Prostate gland (tissue), 2 donors: ENCODE measurements at regions not wholly inside any gene's neighbourhood (a gene's known extent, or its start where the extent isn't known, plus 50 kb on each side); places are given as distances from the start of the nearest gene placed in this dataset.

Experiments
- DNase-seq: peaks from one replicate; pipeline ENCODE4 v3.0.0-alpha.2; 2019; ENCODE audit warnings: low spot score
- H3K27ac ChIP-seq, 2 donors: fragments of 200-600 bp; sonication (generic); 2 replicates each; pipeline ENCODE4 v1.5.1; 2017 to 2019
- H3K27me3 ChIP-seq: fragments of 200-600 bp; sonication (generic); replicated peaks from 2 replicates; pipeline ENCODE4 v1.5.1; 2019; ENCODE audit not compliant: insufficient read depth
- H3K36me3 ChIP-seq, 2 donors: fragments of 200-600 bp; sonication (generic); 1 replicate in 1 of 2; 2 replicates in 1 of 2; pipeline versions ENCODE4 v1.5.1 to v1.8.1; 2017 to 2019
- H3K4me1 ChIP-seq: fragments of 200-600 bp; sonication (generic); replicated peaks from 2 replicates; pipeline ENCODE4 v1.5.1; 2019
- H3K4me3 ChIP-seq, 2 donors: fragments of 200-600 bp; sonication (generic); 2 replicates each; pipeline ENCODE4 v1.5.1; 2017 to 2019
- H3K9me3 ChIP-seq: fragments of 200-600 bp; sonication (generic); 2 replicates; pipeline ENCODE4 v1.5.1; 2017
- POLR2A ChIP-seq: fragments of 450-650 bp; IDR thresholded peaks from one replicate; pipeline ENCODE4 v1.6.1; 2016; ENCODE audit warnings: antibody characterized with exemption, mild to moderate bottlenecking
- POLR2AphosphoS5 ChIP-seq: sonication (generic); formaldehyde crosslinking; IDR thresholded peaks from one replicate; pipeline ENCODE4 v1.6.1; 2017; ENCODE audit warnings: antibody characterized with exemption
- WGBS: methylation state at CpG from one replicate; pipeline ENCODE4 v1.1.5; 2018; 5-methylcytosine and 5-hydroxymethylcytosine counted together
- intact Hi-C: fragments of 100-400 bp; cut with DNase I; formaldehyde crosslinking; loops from one replicate; pipeline ENCODE4 v1.14.2; 2022
- TF ChIP-seq, protein P1 (sequence below), 4 experiments: fragments of 200-600 bp in 2 of 4; fragments of 450-650 bp in 2 of 4; sonication (generic) in 2 of 4; IDR thresholded peaks; 1 replicate in 3 of 4; 2 replicates in 1 of 4; pipeline ENCODE4 v1.5.1; 2016 to 2019; ENCODE audit warnings: antibody characterized with exemption in 4 of 4, mild to moderate bottlenecking in 2 of 4, moderate library complexity in 2 of 4

DNA sequence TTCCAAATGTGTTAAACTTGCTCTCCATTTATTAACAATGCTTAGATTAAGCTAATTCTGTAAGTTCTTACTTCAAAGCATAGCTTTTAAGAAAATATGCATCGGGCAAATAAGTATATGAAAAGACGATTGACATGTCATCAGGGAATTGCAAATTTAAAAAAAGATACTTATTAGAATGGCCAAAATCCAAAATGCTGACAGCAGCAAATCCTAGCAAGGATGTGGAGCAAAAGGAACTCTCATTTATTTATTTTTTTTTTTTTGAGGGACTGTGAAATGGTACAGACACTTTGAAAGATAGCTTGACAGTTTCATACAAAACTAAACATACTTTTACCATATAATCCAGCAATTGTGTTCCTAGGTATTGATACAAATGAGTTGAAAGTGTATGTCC lies 779.5 kb upstream of the MDGA2 start:
- DNase-seq = no peak
- Histone ChIP-seq H3K4me1 (no peaks in the 10 kb centered on the region), H3K27me3 (no peaks in the 10 kb centered on the region), H3K4me3 (no peak overlapping the region), H3K9me3 (no peaks in the 10 kb centered on the region), H3K27ac (no peak overlapping the region), H3K36me3 (no peaks in the 10 kb centered on the region)
- TF ChIP-seq POLR2A (no peak), POLR2AphosphoS5 (no peak)
- TF ChIP-seq, protein P1, sequence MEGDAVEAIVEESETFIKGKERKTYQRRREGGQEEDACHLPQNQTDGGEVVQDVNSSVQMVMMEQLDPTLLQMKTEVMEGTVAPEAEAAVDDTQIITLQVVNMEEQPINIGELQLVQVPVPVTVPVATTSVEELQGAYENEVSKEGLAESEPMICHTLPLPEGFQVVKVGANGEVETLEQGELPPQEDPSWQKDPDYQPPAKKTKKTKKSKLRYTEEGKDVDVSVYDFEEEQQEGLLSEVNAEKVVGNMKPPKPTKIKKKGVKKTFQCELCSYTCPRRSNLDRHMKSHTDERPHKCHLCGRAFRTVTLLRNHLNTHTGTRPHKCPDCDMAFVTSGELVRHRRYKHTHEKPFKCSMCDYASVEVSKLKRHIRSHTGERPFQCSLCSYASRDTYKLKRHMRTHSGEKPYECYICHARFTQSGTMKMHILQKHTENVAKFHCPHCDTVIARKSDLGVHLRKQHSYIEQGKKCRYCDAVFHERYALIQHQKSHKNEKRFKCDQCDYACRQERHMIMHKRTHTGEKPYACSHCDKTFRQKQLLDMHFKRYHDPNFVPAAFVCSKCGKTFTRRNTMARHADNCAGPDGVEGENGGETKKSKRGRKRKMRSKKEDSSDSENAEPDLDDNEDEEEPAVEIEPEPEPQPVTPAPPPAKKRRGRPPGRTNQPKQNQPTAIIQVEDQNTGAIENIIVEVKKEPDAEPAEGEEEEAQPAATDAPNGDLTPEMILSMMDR (IDR thresholded peaks at IDR 0.05) = no peak
- 89% methylated on average over 2 of the region's 2 CpGs for WGBS
- intact Hi-C loops = no loop called here

DNA sequence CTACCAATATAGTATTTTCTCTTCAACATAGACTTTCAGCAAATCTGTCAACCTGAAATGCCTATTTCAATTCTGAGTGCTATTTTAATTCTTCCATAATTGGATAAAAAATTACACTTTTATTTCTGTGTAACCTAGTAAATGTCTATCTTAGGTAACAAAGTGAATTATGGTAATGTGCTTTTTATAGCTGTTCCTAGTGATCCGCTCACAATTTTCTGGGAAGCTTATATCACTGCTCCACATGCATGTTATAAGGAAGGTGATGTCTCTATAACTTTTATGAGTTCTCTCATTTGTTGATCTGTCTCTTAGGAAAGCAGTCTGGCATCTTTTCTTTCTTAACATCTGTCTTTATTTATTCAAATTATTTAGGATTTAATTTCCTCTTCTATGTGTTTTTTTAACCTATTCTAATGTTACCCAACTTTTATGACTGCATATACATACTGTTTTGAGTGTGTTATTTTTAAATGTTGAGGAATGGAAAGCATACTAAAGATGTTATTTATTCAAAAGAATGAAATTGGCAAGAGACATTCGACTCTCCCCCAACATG lies 777.1 kb upstream of the MDGA2 start:
- H3K4me1 ChIP-seq = no peaks in the 10 kb centered on the region
- H3K4me3 ChIP-seq = no peak overlapping the region
- intact Hi-C loops = no loop called here
- no peaks in the 10 kb centered on the region for H3K9me3 ChIP-seq
- TF ChIP-seq POLR2A = no peak
- TF ChIP-seq, protein P1 (IDR thresholded peaks at IDR 0.05) = no peak
- DNase-seq = no peak
- H3K36me3 ChIP-seq = no peaks in the 10 kb centered on the region
- no peaks in the 10 kb centered on the region for H3K27me3 ChIP-seq
- H3K27ac ChIP-seq = no peak overlapping the region
- WGBS = 47% methylated on average over 2 of the region's 2 CpGs

DNA sequence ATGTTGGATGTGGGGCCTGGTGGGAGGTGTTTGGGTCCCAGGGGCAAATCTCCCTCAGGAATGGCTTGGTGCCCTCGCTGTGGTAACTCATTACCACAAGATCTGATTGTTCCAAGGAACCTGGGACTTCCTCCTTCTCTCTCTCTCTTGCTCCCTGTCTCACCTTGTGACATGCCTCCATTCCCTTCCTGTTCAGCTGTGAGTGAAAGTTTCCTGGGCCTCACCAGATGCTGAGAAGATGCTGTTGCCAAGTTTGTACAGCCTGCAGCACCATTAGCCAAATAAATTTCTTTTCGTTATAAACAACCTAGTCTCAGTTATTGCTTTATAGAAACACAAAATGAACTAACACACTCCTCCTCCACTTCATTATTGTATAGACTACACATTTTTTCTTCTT lies 759.8 kb upstream of the MDGA2 start:
- no peaks in the 10 kb centered on the region for H3K36me3 ChIP-seq
- H3K4me3 ChIP-seq = no peak overlapping the region
- H3K27me3 ChIP-seq = no peaks in the 10 kb centered on the region
- no peak overlapping the region for H3K27ac ChIP-seq
- no peaks in the 10 kb centered on the region for H3K4me1 ChIP-seq
- no peak for DNase-seq
- H3K9me3 ChIP-seq = no peaks in the 10 kb centered on the region
- intact Hi-C loops = no loop called here
- WGBS = 58% methylated on average over 2 of the region's 2 CpGs
- no peak for TF ChIP-seq POLR2AphosphoS5
- no peak for TF ChIP-seq POLR2A

DNA sequence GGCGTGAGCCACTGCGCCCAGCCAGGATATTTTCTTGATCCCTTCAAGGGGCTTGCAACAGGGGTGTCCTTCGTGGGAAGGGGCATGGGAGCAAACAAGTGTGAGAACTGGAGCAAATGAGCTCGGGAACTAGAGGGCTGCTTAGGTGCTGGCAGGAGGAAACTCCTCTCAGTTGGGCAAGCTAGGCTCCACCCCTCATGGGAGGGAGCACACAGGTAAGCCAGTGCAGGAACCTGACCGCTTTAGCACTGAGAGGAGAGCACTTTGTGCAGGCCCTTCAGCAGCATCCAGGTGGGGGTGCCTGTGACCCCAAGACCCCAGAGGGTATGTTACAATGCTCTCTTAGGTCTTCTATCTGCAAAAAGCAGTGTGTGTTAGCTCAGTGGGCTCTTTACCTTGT lies 755.4 kb upstream of the MDGA2 start:
- Histone ChIP-seq H3K36me3 (no peaks in the 10 kb centered on the region), H3K9me3 (no peaks in the 10 kb centered on the region), H3K27ac (no peak overlapping the region), H3K27me3 (no peaks in the 10 kb centered on the region), H3K4me3 (no peak overlapping the region), H3K4me1 (no peaks in the 10 kb centered on the region)
- intact Hi-C loops = no loop called here
- 88% methylated on average over 5 of the region's 5 CpGs for WGBS
- TF ChIP-seq, protein P1 (IDR thresholded peaks at IDR 0.05) = no peak
- TF ChIP-seq POLR2AphosphoS5 = no peak
- TF ChIP-seq POLR2A = no peak
- DNase-seq = no peak

DNA sequence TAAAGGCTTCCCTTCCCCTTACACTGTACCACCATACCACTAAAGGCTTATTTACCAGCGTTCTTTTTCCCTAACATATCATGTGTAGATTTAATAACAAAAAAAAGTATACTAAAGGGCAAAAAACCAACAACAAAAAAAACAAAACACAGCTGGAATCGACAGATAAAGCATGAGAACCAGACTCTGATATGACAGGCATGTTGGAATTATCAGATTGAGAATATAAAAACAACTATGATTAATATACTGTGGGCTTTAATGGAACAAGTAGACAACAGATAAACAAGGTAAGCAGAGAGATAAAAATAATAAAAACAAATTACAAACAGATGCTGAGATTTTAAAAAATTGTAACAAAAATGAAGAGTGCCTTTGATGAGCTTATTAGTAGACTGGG lies 754.1 kb upstream of the MDGA2 start:
- no peaks in the 10 kb centered on the region for H3K36me3 ChIP-seq
- H3K27me3 ChIP-seq = no peaks in the 10 kb centered on the region
- intact Hi-C loops = no loop called here
- no peaks in the 10 kb centered on the region for H3K4me1 ChIP-seq
- TF ChIP-seq, protein P1 (IDR thresholded peaks at IDR 0.05) = no peak
- TF ChIP-seq POLR2A (no peak), POLR2AphosphoS5 (no peak)
- H3K9me3 ChIP-seq = no peaks in the 10 kb centered on the region
- DNase-seq = no peak
- WGBS = 65% methylated on average over 2 of the region's 2 CpGs
- H3K4me3 ChIP-seq = no peak overlapping the region
- no peak overlapping the region for H3K27ac ChIP-seq
